ENCODE measurements at regions not wholly inside any gene's neighbourhood (a gene's known extent, or its start where the extent isn't known, plus 50 kb on each side); places are given as distances from the start of the nearest gene placed in this dataset.

DNA sequence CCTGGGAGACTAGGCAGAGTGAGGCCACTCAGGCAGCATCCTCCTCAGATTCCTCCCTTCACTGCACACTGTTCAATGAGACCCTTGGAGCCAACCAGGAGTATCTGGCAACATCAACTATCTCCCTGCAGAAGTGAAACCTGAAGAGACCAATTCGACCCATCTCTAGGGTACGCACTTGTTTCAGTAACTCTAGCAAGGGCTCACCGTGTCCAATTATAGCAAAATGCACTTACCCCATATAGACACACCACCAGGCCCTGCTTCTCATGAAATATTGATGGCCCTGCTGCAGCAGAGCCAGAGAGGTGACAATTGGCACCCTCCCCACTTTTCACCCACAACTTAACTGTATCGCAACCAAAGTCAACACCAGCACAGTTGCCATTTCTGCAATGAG is 196.1 kb upstream of the IGF1R start:
- TF ChIP-seq, protein P1, sequence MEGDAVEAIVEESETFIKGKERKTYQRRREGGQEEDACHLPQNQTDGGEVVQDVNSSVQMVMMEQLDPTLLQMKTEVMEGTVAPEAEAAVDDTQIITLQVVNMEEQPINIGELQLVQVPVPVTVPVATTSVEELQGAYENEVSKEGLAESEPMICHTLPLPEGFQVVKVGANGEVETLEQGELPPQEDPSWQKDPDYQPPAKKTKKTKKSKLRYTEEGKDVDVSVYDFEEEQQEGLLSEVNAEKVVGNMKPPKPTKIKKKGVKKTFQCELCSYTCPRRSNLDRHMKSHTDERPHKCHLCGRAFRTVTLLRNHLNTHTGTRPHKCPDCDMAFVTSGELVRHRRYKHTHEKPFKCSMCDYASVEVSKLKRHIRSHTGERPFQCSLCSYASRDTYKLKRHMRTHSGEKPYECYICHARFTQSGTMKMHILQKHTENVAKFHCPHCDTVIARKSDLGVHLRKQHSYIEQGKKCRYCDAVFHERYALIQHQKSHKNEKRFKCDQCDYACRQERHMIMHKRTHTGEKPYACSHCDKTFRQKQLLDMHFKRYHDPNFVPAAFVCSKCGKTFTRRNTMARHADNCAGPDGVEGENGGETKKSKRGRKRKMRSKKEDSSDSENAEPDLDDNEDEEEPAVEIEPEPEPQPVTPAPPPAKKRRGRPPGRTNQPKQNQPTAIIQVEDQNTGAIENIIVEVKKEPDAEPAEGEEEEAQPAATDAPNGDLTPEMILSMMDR (conservative IDR thresholded peaks at IDR 0.05), result no peak
- TF ChIP-seq EZH2 (IDR thresholded peaks at IDR 0.05; ENCODE audit: low read depth), result no peak
